Immature natural killer cell (primary cell): ENCODE measurements at regions not wholly inside any gene's neighbourhood (a gene's known extent, or its start where the extent isn't known, plus 50 kb on each side); places are given as distances from the start of the nearest gene placed in this dataset.
A peak's percentile ranks its signal among the peaks of the same experiment; 100 is the strongest.
"Not testable (repeated sequence)": the region's sequence is repeated elsewhere in the genome, so short reads cannot be mapped to it uniquely, and the experiment has no call there.

ENCODE experiments used
- DNase-seq, 3 donors: peaks; one replicate each; pipeline ENCODE4 v3.0.0; 2022; ENCODE audit warnings: mixed read lengths in 1 of 3
- H3K27ac Mint-ChIP-seq, 6 donors: one replicate each; pipeline ENCODE4 v1.8.0; 2020; ENCODE audit warnings: mixed read lengths in 6 of 6, mild to moderate bottlenecking in 5 of 6, inconsistent platforms in 4 of 6, moderate library complexity in 3 of 6
- H3K27me3 Mint-ChIP-seq, 3 donors: one replicate each; pipeline ENCODE4 v1.8.0; 2020 to 2021; ENCODE audit warnings: low read depth in 3 of 3, mild to moderate bottlenecking in 3 of 3, mixed read lengths in 3 of 3, moderate library complexity in 3 of 3, inconsistent platforms in 1 of 3
- H3K36me3 Mint-ChIP-seq, 3 donors: one replicate each; pipeline ENCODE4 v1.8.0; 2020; ENCODE audit warnings: mixed read lengths in 3 of 3, inconsistent platforms in 2 of 3, mild to moderate bottlenecking in 2 of 3
- H3K4me1 Mint-ChIP-seq, 2 donors: one replicate each; pipeline ENCODE4 v1.8.0; 2020; ENCODE audit warnings: inconsistent platforms in 2 of 2, mild to moderate bottlenecking in 2 of 2, mixed read lengths in 2 of 2, moderate library complexity in 1 of 2
- H3K4me3 Mint-ChIP-seq, 5 donors: one replicate each; pipeline ENCODE4 v1.8.0; 2020; ENCODE audit warnings: mild to moderate bottlenecking in 5 of 5, mixed read lengths in 5 of 5, inconsistent platforms in 3 of 5, moderate library complexity in 3 of 5
- H3K9me3 Mint-ChIP-seq, 6 donors: one replicate each; pipeline ENCODE4 v1.8.0; 2020; ENCODE audit warnings: mild to moderate bottlenecking in 6 of 6, mixed read lengths in 6 of 6, inconsistent platforms in 4 of 6, moderate library complexity in 3 of 6

- H3K36me3 Mint-ChIP-seq, result no peaks in the 10 kb centered on the region
- no peak overlapping the region for H3K4me3 Mint-ChIP-seq
- no peak for DNase-seq
- H3K27me3 Mint-ChIP-seq, result peaks cover 0 to 15% (median 2%) of the 10 kb centered on the region in 3 donors
- H3K9me3 Mint-ChIP-seq, result peaks cover 0 to 2% (median 0%) of the 10 kb centered on the region in 6 donors
- H3K27ac Mint-ChIP-seq, result no peak overlapping the region
- no peaks in the 10 kb centered on the region for H3K4me1 Mint-ChIP-seq
Measured at GRCh38 chrX:15073313-15073712, 196.6 kb downstream of the ASB9 start.

- H3K36me3 Mint-ChIP-seq, result no peaks in the 10 kb centered on the region
- no peaks in the 10 kb centered on the region for H3K9me3 Mint-ChIP-seq
- no peak overlapping the region for H3K27ac Mint-ChIP-seq
- no peaks in the 10 kb centered on the region for H3K4me1 Mint-ChIP-seq
- no peak for DNase-seq
- peaks cover 0 to 15% (median 2%) of the 10 kb centered on the region in 3 donors for H3K27me3 Mint-ChIP-seq
- no peak overlapping the region for H3K4me3 Mint-ChIP-seq
Measured at GRCh38 chrX:15072880-15073279, 197.0 kb downstream of the ASB9 start.

GRCh38 chrX:15072259-15072658, 197.6 kb downstream of the ASB9 start:
- Mint-ChIP-seq H3K4me3 (no peak overlapping the region), H3K36me3 (no peaks in the 10 kb centered on the region), H3K4me1 (no peaks in the 10 kb centered on the region), H3K9me3 (no peaks in the 10 kb centered on the region), H3K27me3 (peaks cover 0 to 15% (median 2%) of the 10 kb centered on the region in 3 donors), H3K27ac (no peak overlapping the region)
- no peak for DNase-seq

- H3K36me3 Mint-ChIP-seq, result no peaks in the 10 kb centered on the region
Measured at GRCh38 chrX:15059474-15059873, 186.3 kb downstream of the MOSPD2 start.

GRCh38 chrX:15056044-15056443, 182.8 kb downstream of the MOSPD2 start:
- Mint-ChIP-seq H3K27ac (no peak overlapping the region), H3K9me3 (no peaks in the 10 kb centered on the region), H3K4me1 (no peaks in the 10 kb centered on the region), H3K36me3 (no peaks in the 10 kb centered on the region), H3K4me3 (no peak overlapping the region), H3K27me3 (peaks cover 0 to 5% (median 2%) of the 10 kb centered on the region in 3 donors)
- no peak for DNase-seq

More at GRCh38 chrX:15059474-15059873, 186.3 kb downstream of the MOSPD2 start:
- no peaks in the 10 kb centered on the region for H3K9me3 Mint-ChIP-seq
- H3K27me3 Mint-ChIP-seq, result peaks cover 0 to 5% (median 2%) of the 10 kb centered on the region in 3 donors
- no peaks in the 10 kb centered on the region for H3K4me1 Mint-ChIP-seq
- DNase-seq, result no peak
- H3K27ac Mint-ChIP-seq, result no peak overlapping the region
- no peak overlapping the region for H3K4me3 Mint-ChIP-seq

GRCh38 chrX:15055146-15055930, 182.1 kb downstream of the MOSPD2 start:
- Mint-ChIP-seq H3K36me3 (no peaks in the 10 kb centered on the region), H3K27me3 (peaks cover 0 to 5% (median 2%) of the 10 kb centered on the region in 3 donors), H3K4me1 (no peaks in the 10 kb centered on the region), H3K4me3 (no peak overlapping the region), H3K9me3 (no peaks in the 10 kb centered on the region), H3K27ac (no peak overlapping the region)
- no peak for DNase-seq

- Mint-ChIP-seq H3K4me3 (no peak overlapping the region), H3K4me1 (no peaks in the 10 kb centered on the region), H3K27me3 (peaks cover 0 to 11% (median 0%) of the 10 kb centered on the region in 3 donors), H3K27ac (no peak overlapping the region), H3K36me3 (no peaks in the 10 kb centered on the region), H3K9me3 (peaks cover 0 to 3% (median under 1%) of the 10 kb centered on the region in 6 donors)
- no peak for DNase-seq
Measured at GRCh38 chrX:15050395-15050794, 177.2 kb downstream of the MOSPD2 start.

GRCh38 chrX:15043538-15043937, 170.3 kb downstream of the MOSPD2 start:
- no peaks in the 10 kb centered on the region for H3K4me1 Mint-ChIP-seq
- peaks cover 0 to 5% (median 4%) of the 10 kb centered on the region in 3 donors for H3K27me3 Mint-ChIP-seq
- H3K9me3 Mint-ChIP-seq, result peaks cover 0 to 3% (median 0%) of the 10 kb centered on the region in 6 donors
- no peak overlapping the region for H3K4me3 Mint-ChIP-seq
- no peak for DNase-seq
- H3K27ac Mint-ChIP-seq, result no peak overlapping the region
- no peaks in the 10 kb centered on the region for H3K36me3 Mint-ChIP-seq

GRCh38 chrX:15033917-15034316, 160.7 kb downstream of the MOSPD2 start:
- Mint-ChIP-seq H3K4me1 (no peaks in the 10 kb centered on the region), H3K9me3 (no peaks in the 10 kb centered on the region), H3K27me3 (peaks cover 0 to 3% (median 1%) of the 10 kb centered on the region in 3 donors), H3K27ac (peak overlapping the region in 1 of 6 donors; percentile 71), H3K4me3 (peak overlapping the region in 1 of 5 donors; percentile 62), H3K36me3 (no peaks in the 10 kb centered on the region)
- no peak for DNase-seq

- Mint-ChIP-seq H3K4me1 (no peaks in the 10 kb centered on the region), H3K9me3 (no peaks in the 10 kb centered on the region), H3K4me3 (no peak overlapping the region), H3K27me3 (peaks cover 0 to 3% (median 0%) of the 10 kb centered on the region in 3 donors), H3K27ac (no peak overlapping the region), H3K36me3 (no peaks in the 10 kb centered on the region)
- no peak for DNase-seq
Measured at GRCh38 chrX:15017491-15017890, 144.3 kb downstream of the MOSPD2 start.

- DNase-seq, result no peak
- no peaks in the 10 kb centered on the region for H3K4me1 Mint-ChIP-seq
- H3K9me3 Mint-ChIP-seq, result no peaks in the 10 kb centered on the region
- H3K27ac Mint-ChIP-seq, result no peak overlapping the region
- peaks cover 0 to 3% (median 0%) of the 10 kb centered on the region in 3 donors for H3K27me3 Mint-ChIP-seq
- no peaks in the 10 kb centered on the region for H3K36me3 Mint-ChIP-seq
- no peak overlapping the region for H3K4me3 Mint-ChIP-seq
Measured at GRCh38 chrX:15016051-15016450, 142.8 kb downstream of the MOSPD2 start.

GRCh38 chrX:15014281-15014680, 141.1 kb downstream of the MOSPD2 start:
- peaks cover 0 to 3% (median 0%) of the 10 kb centered on the region in 3 donors for H3K27me3 Mint-ChIP-seq
- no peak for DNase-seq
- no peaks in the 10 kb centered on the region for H3K36me3 Mint-ChIP-seq
- no peaks in the 10 kb centered on the region for H3K9me3 Mint-ChIP-seq
- no peak overlapping the region for H3K4me3 Mint-ChIP-seq
- H3K4me1 Mint-ChIP-seq, result no peaks in the 10 kb centered on the region
- no peak overlapping the region for H3K27ac Mint-ChIP-seq

- H3K4me1 Mint-ChIP-seq, result no peaks in the 10 kb centered on the region
Measured at GRCh38 chrX:15013461-15013860, 140.2 kb downstream of the MOSPD2 start.

GRCh38 chrX:14997271-14997670, 124.0 kb downstream of the MOSPD2 start:
- Mint-ChIP-seq H3K27me3 (no peaks in the 10 kb centered on the region), H3K36me3 (no peaks in the 10 kb centered on the region), H3K4me1 (no peaks in the 10 kb centered on the region), H3K9me3 (peaks cover 0 to 5% (median 1%) of the 10 kb centered on the region in 6 donors), H3K4me3 (no peak overlapping the region), H3K27ac (no peak overlapping the region)
- DNase-seq, result no peak

More at GRCh38 chrX:15013461-15013860, 140.2 kb downstream of the MOSPD2 start:
- Mint-ChIP-seq H3K27ac (no peak overlapping the region), H3K4me3 (no peak overlapping the region), H3K36me3 (no peaks in the 10 kb centered on the region), H3K9me3 (no peaks in the 10 kb centered on the region), H3K27me3 (no peaks in the 10 kb centered on the region)
- DNase-seq, result no peak

GRCh38 chrX:14984425-14984824, 111.2 kb downstream of the MOSPD2 start:
- not testable (repeated sequence) for H3K27me3 Mint-ChIP-seq, H3K4me3 Mint-ChIP-seq, H3K4me1 Mint-ChIP-seq, H3K36me3 Mint-ChIP-seq, DNase-seq, H3K27ac Mint-ChIP-seq
- peaks cover 0 to 12% (median 0%) of the 10 kb centered on the region in 6 donors for H3K9me3 Mint-ChIP-seq
